ENCODE measurements at regions not wholly inside any gene's neighbourhood (a gene's known extent, or its start where the extent isn't known, plus 50 kb on each side); places are given as distances from the start of the nearest gene placed in this dataset.

DNA sequence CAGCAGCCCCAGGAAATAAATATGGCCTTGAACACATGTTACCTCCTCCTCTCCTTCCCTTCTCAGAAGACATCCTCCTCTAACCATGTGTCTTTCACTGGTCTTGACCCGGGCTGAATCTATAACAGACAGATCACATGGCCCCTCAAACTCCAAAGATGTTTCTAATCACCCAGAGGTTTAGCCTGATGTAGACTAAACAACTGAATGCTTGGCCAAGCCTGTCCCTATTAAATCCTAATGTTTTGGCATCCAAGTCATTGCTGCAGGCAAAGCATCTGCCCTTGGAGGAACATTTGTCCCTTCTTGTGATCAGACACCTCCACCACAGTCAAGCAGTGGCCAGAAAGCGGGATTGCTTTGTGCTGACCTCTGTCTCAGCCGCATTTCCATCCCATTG is 65.5 kb downstream of the ANKRD60 start:
- DNase-seq (ENCODE audit: low spot score) = peak; percentile 41

DNA sequence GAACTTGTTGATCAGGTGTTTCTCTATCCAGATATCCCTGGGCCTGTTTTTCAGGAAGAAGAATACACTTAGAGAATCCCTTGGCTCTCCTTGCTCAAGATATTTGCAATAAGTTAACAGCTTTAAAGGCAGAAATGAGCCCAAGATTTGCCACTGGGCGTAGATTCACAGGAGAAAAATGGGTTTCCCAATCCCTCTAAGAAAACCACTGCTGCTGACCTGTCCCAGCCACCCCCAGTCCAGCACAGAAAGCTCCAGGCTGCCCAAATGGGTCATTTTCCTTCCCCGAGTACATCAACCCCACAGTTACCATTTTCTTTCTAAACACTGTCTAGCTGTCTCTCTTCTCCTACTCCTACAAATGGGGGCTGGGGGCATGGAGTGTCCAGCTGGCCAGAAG is 67.3 kb downstream of the ANKRD60 start:
- DNase-seq (ENCODE audit: low spot score) = peak; percentile 41

DNA sequence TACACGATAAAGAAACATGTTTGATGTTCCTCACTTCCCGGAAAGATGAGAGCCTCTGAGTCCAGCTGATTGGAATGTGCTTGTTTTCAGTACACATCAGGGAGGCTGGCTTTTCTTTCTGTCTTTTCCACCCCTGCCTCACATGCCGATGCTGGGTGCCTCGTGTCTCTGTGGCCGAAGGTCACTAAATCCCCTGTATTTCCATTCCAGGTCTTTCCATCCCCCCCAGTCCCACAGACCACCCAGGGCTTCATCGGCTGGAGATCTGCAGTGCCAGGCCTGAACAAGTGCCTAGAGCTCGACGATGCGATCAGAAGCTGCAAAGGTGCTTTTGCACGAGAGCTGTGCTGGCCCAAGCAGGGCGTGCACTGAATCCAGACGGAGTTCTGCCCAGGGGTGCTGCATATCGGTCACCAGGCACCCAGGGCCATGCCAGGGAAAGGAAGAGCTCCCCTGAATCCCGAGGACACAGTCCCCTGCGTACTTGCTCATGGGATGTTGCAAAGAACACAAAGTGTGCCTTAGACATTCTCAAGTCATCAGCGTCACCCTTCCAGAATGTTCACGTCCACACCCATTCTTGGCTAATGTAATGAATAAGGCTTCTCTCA is 67.9 kb downstream of the ANKRD60 start:
- peak; percentile 78 for DNase-seq (ENCODE audit: low spot score)

DNA sequence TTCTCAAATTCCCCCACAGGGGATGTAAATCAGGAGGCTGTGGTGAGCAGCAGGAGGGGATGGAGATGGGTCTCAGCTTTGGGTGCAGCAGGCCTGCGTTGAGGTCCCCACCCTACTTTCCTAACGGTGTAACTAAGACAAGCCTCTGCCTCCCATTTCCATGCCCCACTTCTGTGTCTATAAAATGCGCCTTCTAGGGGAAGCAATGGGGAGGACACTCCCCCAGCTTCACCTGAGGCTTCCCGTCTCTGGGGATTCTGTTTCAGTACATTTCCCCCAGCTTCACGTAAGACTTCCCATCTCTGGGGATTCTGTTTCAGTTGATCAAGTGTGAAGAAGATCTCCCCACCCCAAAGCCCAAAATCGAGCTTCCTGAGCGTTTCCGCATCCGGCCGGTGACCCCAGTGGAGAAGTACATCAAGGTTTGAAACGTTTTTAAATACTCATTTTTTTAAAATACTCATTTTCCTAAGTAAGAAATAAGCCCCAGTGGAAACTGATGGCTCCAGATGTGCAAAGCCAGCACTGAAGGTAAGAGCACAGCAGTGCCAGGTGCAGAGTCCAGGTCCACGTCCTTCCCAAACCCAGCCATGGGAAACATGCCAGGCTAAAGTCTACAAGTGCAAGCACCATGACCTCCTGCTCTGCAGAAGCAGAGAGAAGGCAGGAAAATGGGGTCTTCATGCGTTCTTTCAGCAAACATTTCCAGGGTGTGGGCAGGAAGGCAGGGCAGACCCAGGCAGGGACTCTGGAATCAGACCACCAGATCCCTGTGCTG is 73.1 kb downstream of the ANKRD60 start:
- no peak for DNase-seq (ENCODE audit: low spot score)

DNA sequence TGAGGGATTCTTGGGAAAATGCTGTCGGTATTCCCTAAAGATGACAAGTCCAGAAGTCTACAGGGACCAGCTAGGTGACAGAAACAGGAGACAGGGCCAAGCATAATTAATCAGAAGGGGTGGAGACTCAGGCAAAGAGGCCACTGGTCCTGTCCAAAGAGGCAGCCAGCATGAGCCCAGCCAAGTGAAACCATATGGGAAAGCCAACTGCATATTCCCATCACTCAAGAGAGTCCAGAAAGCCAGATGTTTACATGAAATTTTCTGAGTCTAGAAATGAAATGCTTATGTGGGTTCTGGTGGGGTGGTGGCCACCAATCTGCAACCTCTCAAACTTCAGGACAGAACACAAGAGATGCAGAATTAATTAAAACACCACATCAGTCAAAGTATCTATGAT is 74.3 kb downstream of the ANKRD60 start:
- DNase-seq (ENCODE audit: low spot score) = no peak

DNA sequence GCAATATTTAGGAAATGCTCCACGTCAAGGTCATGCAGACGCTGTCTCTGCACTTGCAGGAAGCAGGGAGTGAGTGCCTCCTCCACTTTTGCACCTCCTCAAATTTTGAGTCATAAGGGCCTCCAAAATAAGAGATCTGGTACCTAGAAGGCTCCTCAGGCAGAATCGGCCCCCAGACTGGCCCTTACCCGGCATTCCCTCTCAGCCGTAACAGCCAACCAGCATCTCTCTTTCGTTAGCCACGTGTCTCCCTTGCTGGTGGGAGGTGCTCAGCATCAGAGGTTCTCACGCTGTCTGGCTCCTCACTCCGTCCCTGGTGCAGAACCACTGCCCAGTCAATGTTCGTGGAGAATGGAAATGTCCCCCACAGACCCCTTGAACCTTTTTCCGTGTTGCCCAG is 75.3 kb downstream of the ANKRD60 start:
- no peak for DNase-seq (ENCODE audit: low spot score)

DNA sequence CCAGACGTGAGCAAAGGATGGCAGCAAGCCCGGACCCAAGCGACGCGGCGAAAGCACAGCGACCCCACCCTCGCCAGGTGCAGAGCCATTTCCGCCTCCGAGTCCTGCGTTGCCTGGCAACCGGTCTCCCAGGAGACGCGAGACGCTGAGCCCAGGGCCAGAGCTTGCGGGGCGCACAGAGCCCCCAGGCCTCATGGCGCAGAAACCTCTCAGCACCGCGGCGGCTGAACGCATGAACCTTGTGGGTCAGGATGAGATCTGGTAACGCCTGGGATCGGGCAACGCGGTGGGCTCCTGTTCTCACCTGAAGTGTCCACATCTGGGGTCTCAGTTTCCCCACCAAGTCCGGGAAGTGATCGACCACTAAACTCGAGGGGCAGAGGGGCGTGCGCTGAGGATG is 77.7 kb downstream of the ANKRD60 start:
- no peak for DNase-seq (ENCODE audit: low spot score)

DNA sequence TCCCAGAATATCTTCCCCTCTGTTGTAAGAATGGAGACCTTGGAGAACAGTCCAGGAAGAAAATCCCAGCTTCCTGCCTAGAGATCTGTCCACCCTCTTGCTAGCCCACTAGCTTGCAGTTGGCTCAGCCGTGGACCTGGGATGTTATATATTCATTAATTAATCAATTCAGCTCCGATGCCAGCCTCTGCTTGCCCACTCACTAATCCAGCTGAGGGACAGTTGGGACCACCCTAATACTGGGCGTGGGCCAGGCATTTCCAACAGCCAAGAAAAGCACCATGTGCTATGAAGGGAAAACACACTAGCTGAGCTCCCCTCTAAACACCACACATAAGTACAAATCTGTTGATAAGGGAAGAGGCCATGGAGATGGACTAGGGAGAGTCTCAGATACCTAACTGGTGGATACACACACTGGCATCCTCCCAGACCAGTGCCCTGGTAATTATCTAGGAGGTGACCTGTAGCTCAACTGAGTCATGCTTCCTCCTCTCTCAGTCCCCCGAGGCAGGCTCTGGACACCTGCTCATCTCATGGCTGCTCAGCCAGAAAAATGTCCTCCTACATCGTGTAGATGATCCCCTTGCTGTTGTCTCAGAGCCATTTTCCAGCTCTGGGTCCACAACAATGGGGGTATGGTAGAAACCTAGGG is 78.9 kb downstream of the ANKRD60 start:
- no peak for DNase-seq (ENCODE audit: low spot score)

DNA sequence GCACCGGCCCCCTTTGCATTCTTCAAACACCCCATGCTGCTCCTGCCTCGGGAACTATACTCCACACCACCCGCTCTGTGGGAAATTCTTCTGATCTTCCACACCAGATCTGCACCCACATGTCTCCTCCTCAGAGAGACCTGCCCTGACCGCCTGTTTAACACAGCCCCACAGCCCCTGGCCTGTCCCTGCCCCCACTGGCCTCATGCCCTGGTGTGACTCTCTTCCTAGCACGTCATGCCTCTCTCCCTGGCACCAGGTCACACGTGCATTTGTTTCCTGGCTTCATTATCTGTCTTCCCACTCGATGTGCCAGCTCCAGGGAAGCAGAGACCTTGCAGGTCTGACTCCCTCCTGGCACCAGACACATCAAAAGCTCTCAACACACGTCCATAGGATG is 79.6 kb downstream of the ANKRD60 start:
- DNase-seq (ENCODE audit: low spot score) = no peak

DNA sequence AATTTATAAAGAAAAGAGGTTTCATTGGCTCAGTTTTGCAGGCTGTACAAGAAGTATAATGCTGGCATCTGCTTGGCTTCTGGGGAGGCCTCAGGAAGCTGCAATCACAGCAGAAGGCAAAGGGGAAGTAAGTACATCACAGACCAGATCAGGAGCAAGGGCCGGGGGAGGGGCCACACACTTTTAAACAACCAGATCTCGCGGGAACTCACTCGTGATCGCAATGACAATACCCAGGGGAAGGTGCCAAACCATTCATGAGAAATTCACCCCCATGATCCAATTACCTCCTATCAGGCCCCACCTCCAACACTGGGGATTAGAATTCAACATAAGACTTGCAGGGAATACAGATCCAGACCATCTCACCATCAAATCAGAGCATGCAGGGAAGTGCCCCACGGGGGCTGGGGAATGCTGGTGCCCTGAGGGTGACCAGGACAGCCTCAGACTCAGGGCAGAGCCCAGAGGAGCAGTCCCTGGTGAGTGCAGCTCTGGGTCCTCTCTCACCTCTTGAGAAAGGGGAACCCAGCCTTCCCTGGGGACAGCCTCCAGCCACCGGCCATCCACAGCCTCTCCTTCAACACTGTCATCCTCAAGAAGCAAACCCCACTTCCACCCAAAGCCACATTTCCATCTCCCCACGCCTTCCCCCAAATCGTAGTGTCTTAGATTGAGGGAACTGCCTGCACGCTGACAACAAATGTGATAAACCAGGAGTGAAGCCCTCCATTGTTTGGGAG is 80.7 kb downstream of the ANKRD60 start:
- no peak for DNase-seq (ENCODE audit: low spot score)

DNA sequence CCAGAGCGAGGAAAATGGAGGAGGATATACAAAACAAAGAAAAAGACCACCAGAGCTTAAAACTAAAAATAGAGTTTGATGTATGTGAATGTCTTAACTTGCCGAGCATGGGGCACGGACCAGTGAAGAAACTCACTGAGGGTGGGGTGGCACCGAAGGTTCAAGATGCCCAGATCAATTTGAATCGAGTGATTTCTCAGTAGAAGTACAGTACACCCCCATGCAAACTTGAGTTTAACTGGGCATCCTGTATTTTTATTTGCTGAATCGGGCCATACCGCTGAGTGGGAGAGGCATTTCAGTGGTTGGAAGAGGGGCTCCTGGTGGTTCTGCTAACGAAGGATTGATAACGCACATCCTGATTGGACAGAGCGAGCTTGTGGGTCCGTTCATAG is 81.7 kb downstream of the ANKRD60 start:
- no peak for DNase-seq (ENCODE audit: low spot score)

DNA sequence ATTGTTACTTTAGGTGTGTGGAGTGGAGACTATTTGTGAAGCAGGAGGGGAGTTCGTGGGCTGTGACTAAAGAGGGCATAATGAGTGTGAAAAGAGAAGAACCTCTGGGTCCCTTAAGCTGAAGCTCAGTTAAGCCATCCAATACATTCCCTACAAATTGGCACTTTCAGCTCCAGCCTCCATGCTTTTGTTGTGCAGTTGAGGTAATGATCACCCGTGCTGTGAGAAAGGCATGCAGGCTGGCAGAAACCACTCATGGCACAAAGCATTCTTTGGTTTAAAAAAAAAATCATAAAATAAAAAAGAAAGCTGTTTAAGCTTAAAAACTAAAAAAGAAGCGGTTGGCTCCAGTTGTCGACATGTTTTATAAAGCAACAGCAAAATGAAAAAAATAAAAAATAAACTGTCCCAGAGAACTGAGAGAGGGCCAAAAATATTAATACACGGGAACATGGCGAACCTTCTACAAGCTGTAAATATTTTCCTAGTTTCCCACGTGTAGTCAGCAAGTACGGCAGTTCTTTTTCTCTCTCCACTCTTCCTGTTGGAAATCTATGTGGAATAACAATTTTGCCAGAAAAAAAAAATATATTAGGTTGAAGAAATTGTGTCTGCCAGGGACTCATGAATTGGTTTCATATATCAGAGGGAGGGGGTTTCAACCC is 82.2 kb downstream of the ANKRD60 start:
- no peak for DNase-seq (ENCODE audit: low spot score)

DNA sequence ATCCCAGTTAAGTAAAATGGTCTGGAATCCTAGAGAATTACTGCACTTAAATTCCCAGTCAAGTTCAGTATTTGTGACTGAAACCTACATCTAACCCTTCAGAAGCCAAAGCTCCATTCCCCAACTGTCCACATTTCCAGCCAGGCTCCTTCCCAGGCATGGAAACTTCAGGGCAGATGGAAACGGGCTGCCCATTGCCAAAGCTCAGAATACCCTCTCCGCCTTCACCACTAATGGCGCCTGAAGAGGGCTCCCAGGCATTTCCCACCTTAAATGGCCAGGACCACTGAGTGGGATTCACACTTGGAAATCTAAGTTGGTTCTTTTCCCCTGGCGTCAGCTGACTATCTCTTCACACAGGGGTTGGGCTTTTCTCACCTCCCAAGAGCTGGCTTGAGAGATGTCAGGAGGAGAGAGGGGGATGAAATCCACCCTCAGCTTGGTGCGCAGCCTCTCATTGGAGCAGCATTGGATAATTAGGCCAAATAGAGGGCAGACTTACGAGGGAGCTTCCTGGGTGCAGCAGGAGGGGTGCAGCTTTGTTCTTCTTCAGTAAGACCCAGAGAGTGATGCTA is 82.9 kb downstream of the ANKRD60 start:
- no peak for DNase-seq (ENCODE audit: low spot score)

DNA sequence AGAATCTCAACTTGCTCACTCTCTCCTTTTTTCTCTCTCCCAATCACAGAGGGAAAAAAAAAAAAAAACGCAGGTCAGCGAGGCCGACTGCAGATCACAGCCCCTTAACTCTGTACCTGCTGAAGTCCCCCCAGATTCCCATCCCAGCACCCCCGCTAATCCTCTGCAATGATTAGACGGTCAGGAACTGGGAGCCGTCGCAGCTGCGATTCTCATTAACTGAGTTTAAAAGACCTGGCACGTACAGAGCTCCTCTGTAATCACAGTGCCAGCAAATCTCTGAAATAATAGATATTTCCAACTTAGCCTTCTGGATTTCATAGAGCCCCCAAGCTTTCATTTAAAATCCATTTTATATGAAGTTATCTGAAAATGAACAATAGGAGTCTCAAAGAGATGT is 84.4 kb downstream of the ANKRD60 start:
- no peak for DNase-seq (ENCODE audit: low spot score)

DNA sequence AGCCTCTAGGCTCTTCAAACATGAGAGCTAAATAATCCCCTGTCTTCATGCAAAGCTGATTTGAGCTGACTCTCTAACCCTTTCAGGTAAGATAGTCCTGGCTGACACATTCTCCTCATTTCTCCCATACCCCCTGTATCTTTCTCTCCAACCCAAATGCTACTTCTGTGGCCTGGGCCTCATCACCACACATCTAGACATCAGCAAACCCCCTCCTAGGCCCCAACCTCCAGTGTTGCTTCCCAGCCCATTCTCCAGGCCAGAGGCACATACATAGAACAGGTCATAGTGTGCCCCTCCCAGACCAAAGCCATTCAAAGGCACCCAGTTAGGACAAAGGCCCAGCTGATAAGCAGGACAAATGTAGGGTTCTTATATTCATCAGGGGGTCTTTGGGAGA is 84.9 kb downstream of the ANKRD60 start:
- DNase-seq (ENCODE audit: low spot score) = no peak

DNA sequence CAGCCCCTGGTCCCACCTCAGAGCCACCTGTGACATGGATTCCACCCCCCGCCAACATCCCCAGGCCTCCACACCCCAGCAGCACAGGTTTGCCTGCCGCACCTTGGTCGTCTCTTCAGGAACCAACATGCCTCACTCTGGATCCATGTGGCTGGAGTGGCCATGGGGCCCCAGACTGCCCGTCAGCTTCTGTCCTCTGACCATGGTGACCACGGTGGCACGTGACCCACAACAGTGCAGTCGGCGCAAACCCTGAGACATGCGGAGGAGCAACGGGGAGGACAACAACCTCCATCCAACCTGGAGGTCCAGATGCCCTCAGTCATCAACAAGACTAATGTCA is 85.6 kb downstream of the ANKRD60 start:
- no peak for DNase-seq (ENCODE audit: low spot score)

DNA sequence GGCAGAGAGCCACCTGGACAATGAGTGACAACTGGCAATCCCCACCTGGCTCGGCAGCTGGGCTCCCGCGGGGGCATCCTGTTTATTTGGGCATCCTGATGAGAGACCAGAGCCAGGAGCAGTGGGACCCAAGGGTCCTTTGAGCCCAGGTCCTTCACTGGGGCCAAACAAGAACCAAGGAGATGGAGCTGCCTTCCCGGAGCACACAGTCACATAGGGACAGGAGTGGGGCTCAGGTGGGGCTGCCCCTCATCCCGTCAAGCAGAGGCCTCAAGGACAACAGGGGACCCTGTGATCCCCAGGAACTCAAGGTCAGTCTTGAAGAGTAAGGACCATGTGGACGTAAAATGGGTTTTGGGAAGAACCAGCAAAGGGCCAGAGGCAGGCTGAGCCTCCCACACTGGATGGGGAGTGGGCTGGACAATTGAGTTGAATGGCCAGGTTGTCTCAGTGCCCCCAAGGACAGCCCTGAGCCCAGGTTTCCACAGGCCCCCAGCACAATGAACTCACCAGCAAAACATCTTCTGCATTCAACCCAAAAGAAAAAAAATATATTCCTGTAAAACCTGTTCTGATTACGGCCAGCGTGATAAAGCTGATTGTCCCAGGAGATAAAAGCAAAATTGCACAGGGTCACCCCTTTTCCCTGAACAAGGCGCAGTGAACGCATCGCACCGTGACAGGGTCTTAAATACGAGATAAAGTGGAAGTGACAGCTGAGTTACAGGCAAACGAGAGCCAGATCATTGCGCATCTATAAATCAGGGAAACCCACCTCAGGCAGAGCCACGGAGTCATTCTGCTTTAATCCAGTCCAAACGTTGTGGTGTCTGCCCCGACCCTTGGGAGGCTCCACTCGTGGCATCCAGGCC is 86.2 kb downstream of the ANKRD60 start:
- DNase-seq (ENCODE audit: low spot score) = no peak

DNA sequence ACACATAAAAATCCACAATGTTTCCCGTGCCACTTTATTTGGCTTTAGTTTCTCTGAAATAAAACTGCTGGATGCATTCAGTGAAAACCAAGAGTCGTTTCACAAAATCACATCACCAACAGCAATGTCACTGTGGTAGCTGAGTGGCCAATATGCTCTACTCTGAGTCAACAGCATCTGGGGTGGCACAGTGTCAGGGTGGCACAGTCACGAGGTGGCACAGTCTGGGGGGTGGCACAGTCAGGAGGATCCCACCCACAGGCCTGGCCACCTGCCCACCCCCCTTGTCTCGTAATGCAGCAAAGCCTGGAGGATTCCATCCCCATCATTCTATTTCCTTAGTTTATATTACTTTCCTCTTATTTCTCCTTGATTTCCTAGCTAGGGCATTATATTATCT is 87.0 kb downstream of the ANKRD60 start:
- DNase-seq (ENCODE audit: low spot score) = no peak

DNA sequence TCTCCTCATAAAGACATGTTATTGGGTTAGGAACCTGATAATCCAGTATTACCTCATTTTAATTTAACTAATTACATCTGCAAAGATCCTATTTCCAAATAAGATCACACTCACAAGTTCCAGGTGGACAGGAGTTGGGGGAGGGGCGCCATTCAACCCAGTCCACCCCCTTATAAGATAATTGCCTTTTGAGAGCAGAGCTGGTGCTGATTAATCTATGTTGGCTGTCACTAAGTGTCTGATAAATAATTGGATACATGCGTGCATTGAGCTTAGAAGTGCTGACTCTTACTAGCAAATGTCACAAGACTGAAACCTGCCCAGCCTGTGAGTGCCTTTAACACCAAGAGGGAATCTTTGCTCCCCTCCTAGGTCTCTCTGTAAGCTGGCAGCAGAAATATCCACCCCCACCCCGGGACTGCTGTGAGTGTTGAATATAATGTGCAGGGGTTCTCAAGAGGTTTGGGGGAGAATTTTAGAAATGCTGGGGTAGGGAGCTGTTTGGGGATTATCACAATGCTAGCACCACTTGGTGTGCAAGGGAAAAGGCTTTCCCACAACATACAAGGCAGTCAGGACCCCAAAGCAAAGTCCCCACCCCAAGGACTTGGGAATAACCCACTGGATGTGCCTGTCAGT is 87.5 kb downstream of the ANKRD60 start:
- DNase-seq (ENCODE audit: low spot score) = no peak
